Prostate gland (tissue), 2 donors: ENCODE measurements at regions not wholly inside any gene's neighbourhood (a gene's known extent, or its start where the extent isn't known, plus 50 kb on each side); places are given as distances from the start of the nearest gene placed in this dataset.

Source experiments
- DNase-seq: peaks from one replicate; pipeline ENCODE4 v3.0.0-alpha.2; 2019; ENCODE audit warnings: low spot score
- H3K27ac ChIP-seq, 2 donors: fragments of 200-600 bp; sonication (generic); 2 replicates each; pipeline ENCODE4 v1.5.1; 2017 to 2019
- H3K27me3 ChIP-seq: fragments of 200-600 bp; sonication (generic); replicated peaks from 2 replicates; pipeline ENCODE4 v1.5.1; 2019; ENCODE audit not compliant: insufficient read depth
- H3K36me3 ChIP-seq, 2 donors: fragments of 200-600 bp; sonication (generic); 1 replicate in 1 of 2; 2 replicates in 1 of 2; pipeline versions ENCODE4 v1.5.1 to v1.8.1; 2017 to 2019
- H3K4me1 ChIP-seq: fragments of 200-600 bp; sonication (generic); replicated peaks from 2 replicates; pipeline ENCODE4 v1.5.1; 2019
- H3K4me3 ChIP-seq, 2 donors: fragments of 200-600 bp; sonication (generic); 2 replicates each; pipeline ENCODE4 v1.5.1; 2017 to 2019
- H3K9me3 ChIP-seq: fragments of 200-600 bp; sonication (generic); 2 replicates; pipeline ENCODE4 v1.5.1; 2017
- CTCF ChIP-seq, 4 experiments: fragments of 200-600 bp in 2 of 4; fragments of 450-650 bp in 2 of 4; sonication (generic) in 2 of 4; IDR thresholded peaks; 1 replicate in 3 of 4; 2 replicates in 1 of 4; pipeline ENCODE4 v1.5.1; 2016 to 2019; ENCODE audit warnings: antibody characterized with exemption in 4 of 4, mild to moderate bottlenecking in 2 of 4, moderate library complexity in 2 of 4
- POLR2A ChIP-seq: fragments of 450-650 bp; IDR thresholded peaks from one replicate; pipeline ENCODE4 v1.6.1; 2016; ENCODE audit warnings: antibody characterized with exemption, mild to moderate bottlenecking
- POLR2AphosphoS5 ChIP-seq: sonication (generic); formaldehyde crosslinking; IDR thresholded peaks from one replicate; pipeline ENCODE4 v1.6.1; 2017; ENCODE audit warnings: antibody characterized with exemption
- WGBS: methylation state at CpG from one replicate; pipeline ENCODE4 v1.1.5; 2018; 5-methylcytosine and 5-hydroxymethylcytosine counted together
- intact Hi-C: fragments of 100-400 bp; cut with DNase I; formaldehyde crosslinking; loops from one replicate; pipeline ENCODE4 v1.14.2; 2022

GRCh38 chr4:170990989-170991589, 822.1 kb upstream of the GALNTL6 start:
- H3K9me3 ChIP-seq = no peaks in the 10 kb centered on the region
- WGBS = 54% methylated on average over 8 of the region's 8 CpGs
- no peak for DNase-seq
- no peaks in the 10 kb centered on the region for H3K27me3 ChIP-seq
- H3K27ac ChIP-seq = no peak overlapping the region
- no peak overlapping the region for H3K4me3 ChIP-seq
- H3K4me1 ChIP-seq = no peaks in the 10 kb centered on the region
- intact Hi-C loops = no loop called here
- TF ChIP-seq POLR2AphosphoS5 (no peak), POLR2A (no peak), CTCF (IDR thresholded peaks at IDR 0.05) (no peak)
- no peaks in the 10 kb centered on the region for H3K36me3 ChIP-seq

- intact Hi-C loops = no loop called here
- 77% methylated on average over 1 of the region's 1 CpG for WGBS
- H3K27me3 ChIP-seq = no peaks in the 10 kb centered on the region
- DNase-seq = no peak
- no peak for TF ChIP-seq CTCF (IDR thresholded peaks at IDR 0.05)
- no peak for TF ChIP-seq POLR2A
- TF ChIP-seq POLR2AphosphoS5 = no peak
- no peak overlapping the region for H3K4me3 ChIP-seq
- H3K27ac ChIP-seq = no peak overlapping the region
- no peaks in the 10 kb centered on the region for H3K9me3 ChIP-seq
- H3K36me3 ChIP-seq = no peaks in the 10 kb centered on the region
- H3K4me1 ChIP-seq = no peaks in the 10 kb centered on the region
These were observed 824.8 kb upstream of the GALNTL6 start for GRCh38 chr4:170988446-170988845.

GRCh38 chr4:170979736-170980135, 833.5 kb upstream of the GALNTL6 start:
- no peak overlapping the region for H3K4me3 ChIP-seq
- no peak overlapping the region for H3K27ac ChIP-seq
- H3K4me1 ChIP-seq = no peaks in the 10 kb centered on the region
- intact Hi-C loops = no loop called here
- DNase-seq = no peak
- no peak for TF ChIP-seq POLR2AphosphoS5
- no peak for TF ChIP-seq CTCF (IDR thresholded peaks at IDR 0.05)
- TF ChIP-seq POLR2A = no peak
- H3K9me3 ChIP-seq = no peaks in the 10 kb centered on the region
- H3K36me3 ChIP-seq = no peaks in the 10 kb centered on the region
- WGBS = 79% methylated on average over 6 of the region's 6 CpGs
- no peaks in the 10 kb centered on the region for H3K27me3 ChIP-seq

GRCh38 chr4:170978990-170979389, 834.2 kb upstream of the GALNTL6 start:
- Histone ChIP-seq H3K27me3 (no peaks in the 10 kb centered on the region), H3K4me3 (no peak overlapping the region), H3K9me3 (no peaks in the 10 kb centered on the region), H3K4me1 (no peaks in the 10 kb centered on the region), H3K36me3 (no peaks in the 10 kb centered on the region), H3K27ac (no peak overlapping the region)
- 94% methylated on average over 6 of the region's 6 CpGs for WGBS
- intact Hi-C loops = no loop called here
- no peak for DNase-seq
- no peak for TF ChIP-seq POLR2AphosphoS5
- no peak for TF ChIP-seq CTCF (IDR thresholded peaks at IDR 0.05)
- no peak for TF ChIP-seq POLR2A

GRCh38 chr4:170949084-170949483, 859.3 kb upstream of the AADAT start:
- Histone ChIP-seq H3K4me3 (no peak overlapping the region), H3K27me3 (no peaks in the 10 kb centered on the region), H3K4me1 (no peaks in the 10 kb centered on the region), H3K27ac (no peak overlapping the region), H3K9me3 (no peaks in the 10 kb centered on the region), H3K36me3 (no peaks in the 10 kb centered on the region)
- intact Hi-C loops = no loop called here
- TF ChIP-seq CTCF (IDR thresholded peaks at IDR 0.05) (no peak), POLR2A (no peak), POLR2AphosphoS5 (no peak)
- no peak for DNase-seq
- 56% methylated on average over 3 of the region's 3 CpGs for WGBS
